Activated T-cell treated with anti-CD3 and anti-CD28 coated beads for 48 hours (primary cell): ENCODE measurements at regions not wholly inside any gene's neighbourhood (a gene's known extent, or its start where the extent isn't known, plus 50 kb on each side); places are given as distances from the start of the nearest gene placed in this dataset.
"Not testable (repeated sequence)": the region's sequence is repeated elsewhere in the genome, so short reads cannot be mapped to it uniquely, and the experiment has no call there.

ENCODE experiments used
- DNase-seq: peaks from one replicate; pipeline ENCODE4 v3.0.0-alpha.2; 2020; ENCODE audit warnings: low read depth

DNA sequence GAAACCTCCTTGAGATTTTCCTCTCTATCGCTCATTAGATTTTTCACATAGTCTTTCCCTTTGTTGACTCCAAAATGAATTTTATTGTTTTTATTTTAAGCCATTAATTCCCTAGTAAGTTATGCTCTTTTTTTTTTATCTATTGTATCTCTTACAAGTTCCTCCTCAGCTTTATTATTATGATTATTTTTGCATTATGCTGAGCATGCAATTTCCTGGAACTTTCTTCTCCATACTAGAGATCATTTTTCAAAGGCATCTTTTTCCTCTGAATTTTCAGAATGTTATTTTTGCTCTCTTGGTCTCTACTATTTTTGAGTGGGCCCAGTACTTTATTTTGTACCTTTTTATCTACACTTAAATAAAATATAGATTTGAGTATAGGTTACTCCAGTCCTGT lies 376.6 kb upstream of the SEMA6A start:
- no peak for DNase-seq

DNA sequence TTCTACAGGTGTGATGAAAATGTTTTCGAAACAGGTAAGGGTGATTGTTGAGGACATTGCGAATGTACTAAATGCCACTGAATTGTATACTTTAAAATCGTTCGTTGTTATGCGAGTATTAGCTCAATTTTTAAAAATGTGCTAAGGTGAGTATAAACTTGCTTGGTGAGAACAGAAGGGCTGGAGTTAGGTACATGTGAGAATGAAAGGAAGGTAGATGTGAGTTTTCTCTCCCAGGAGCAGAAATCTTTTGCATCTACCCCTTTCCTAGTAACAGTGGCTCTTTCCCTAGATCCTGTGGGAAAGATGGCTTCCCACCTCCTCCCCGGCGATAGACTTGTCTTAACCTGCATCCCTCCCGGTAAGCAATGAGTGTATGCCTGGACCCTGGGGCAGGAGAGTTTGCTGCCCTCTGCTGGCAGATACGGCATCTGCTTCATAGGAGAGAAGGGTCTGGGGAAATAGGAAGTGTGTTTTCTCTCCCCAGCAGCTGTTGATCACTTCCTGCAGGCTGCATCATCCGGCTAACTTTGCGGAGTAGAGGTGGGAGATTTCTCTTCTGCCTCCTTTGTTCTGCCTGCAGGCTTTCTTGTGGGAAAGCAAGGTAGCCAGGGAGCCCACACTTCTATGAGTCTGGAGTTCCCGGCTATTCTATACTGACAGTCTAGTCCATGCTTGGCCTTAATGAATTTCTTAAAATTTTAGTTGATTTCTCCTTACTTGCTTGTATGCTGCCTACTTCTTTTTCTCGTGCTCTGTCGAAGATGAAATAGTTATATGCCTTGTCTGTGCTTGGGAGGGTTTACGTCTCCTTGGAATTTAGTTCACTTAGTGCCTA lies 373.3 kb upstream of the SEMA6A start:
- DNase-seq, result peak; percentile 47

DNA sequence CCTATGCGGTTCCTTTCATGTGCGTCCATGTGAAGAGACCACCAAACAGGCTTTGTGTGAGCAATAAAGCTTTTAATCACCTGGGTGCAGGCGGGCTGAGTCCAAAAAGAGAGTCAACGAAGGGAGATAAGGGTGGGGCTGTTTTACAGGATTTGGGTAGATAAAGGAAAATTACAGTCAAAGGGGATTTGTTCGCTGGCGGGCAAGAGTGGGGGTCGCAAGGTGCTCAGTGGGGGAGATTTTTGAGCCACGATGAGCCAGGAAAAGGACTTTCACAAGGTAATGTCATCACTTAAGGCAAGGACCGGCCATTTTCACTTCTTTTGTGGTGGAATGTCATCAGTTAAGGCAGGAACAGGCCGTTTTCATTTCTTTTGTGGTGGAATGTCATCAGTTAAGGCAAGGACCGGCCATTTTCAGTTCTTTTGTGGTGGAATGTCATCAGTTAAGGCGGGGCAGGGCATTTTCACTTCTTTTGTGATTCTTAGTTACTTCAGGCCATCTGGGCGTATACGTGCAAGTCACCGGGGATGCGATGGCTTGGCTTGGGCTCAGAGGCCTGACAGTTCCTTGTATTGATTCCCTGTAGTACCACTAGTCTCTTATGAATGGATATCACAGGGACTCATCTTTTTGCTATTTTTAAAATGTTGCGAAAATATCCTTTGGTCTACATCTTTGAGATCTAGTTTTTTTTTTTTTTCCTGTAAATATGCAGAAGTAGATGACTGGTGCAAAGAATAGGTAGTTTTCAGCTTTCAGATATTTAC lies 371.2 kb upstream of the SEMA6A start:
- DNase-seq, result not testable (repeated sequence)

DNA sequence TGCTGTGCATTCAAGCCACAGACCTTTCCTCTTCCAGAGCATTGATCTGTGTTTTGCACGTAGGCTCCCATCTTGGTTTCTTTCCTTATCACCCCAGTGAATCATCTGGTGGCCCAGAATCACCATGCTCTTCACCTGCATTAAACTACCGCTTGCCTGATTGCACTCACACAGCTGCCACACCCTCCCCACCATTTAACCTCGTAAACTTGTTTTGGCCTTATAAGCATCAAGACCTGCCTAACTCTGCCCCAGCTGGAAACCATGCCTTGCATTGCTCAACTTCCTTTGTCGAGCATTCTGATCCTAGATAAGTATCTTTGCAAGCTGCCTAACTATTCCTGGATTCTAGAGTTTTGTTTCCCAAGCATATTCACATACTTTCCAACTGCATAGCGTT lies 369.6 kb upstream of the SEMA6A start:
- DNase-seq, result no peak

DNA sequence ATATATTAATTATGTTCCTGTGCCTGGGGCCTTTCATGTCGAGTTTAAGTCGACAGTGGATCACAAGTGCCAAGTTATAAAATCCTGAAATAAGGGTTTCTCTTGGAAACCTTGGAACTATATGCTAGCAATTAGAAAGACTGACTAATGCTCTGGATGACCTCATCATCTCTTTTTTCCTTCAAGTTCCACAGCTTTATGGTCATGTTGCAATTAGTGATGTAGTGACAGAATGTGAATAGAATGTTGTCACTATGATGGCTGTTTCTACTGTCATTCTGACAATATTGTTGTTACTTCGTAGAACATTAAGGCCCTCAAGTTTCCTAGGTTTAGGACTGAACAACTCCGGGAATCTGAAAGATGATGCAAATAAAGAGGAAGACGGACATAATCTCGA lies 368.0 kb upstream of the SEMA6A start:
- DNase-seq, result no peak

DNA sequence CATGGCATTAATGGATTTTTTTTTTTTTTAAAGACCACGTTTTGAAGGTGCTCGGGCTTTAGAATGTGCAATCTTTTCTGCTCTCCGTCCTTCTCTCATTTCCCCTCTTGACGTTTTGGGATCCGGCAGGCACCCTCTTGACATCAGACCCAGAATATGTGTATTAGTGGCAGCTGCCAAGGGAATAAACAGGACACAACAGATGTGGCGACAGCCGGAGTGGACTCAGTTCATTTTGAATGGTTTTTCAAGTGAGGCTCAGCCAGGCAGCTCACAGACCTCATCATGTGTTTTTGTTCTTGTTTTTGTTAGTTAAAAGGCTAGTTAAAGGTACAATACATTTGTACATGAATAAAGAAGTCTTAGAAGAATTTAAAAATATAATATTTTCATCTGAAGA lies 365.0 kb upstream of the SEMA6A start:
- no peak for DNase-seq

DNA sequence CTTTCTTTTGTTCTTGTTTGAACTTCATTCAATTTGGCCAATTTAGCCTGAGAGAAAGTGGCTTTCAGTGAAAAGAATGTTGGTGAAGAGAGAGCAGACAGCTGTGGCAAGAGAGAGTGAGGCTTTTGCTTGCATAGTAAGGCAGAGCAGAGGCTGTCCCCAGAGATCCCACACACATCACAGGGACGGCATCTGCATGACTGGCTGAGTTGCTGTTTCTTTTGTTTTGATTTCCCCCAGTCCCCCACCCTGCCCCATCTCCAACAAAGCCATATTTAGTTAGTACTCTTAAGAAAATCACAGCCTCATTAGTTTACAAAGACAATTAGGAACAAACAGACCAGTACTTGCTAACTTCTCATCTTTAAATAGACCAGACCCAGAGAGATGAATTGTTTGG lies 363.9 kb upstream of the SEMA6A start:
- no peak for DNase-seq

DNA sequence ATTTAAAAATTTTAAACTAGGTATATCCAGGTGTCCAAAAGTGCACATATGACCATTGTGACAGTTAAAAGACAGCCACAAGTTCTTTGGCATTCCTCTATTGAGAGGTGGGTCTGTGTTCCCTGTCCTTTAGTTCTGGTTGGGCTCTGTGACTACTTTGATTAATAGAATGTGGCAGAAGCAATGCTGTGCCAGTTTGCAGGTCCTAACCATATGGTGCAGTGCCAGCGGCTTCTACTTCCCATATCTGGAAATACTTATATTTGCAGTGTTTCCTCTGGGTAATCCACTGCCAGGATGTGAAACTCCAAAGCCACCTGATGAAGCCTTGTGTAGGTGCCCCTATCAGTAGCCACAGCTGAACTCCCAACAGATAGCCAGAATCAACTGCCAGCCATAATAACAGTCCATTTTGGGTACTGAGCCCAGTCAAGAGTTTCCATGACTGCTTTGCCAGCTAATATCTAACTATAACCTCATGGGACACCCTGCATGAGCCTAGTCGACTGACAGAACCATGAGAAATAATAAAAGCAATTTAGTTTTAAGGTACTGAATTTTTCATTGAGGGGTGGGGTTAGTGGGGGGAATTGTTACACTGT lies 361.0 kb upstream of the SEMA6A start:
- no peak for DNase-seq

DNA sequence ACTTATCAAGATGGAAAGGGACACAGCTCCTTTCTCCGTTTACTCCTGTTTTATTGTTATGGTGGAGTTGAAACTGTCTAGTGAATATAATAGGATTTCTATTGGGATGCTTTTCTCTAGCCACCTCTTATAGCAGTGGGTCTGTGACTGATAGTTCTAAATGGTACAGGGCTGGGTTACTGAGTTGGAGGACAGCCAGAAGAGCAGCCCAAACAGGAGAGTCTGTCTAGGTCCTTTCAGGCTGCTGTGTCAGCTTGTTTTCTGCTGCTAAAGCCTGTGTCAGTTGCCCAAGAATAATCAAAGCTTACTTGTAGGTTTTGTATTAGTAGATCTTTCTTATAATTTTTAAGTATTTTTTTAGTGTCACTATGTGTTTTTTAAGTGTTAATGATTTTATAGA lies 356.0 kb upstream of the SEMA6A start:
- DNase-seq, result no peak

DNA sequence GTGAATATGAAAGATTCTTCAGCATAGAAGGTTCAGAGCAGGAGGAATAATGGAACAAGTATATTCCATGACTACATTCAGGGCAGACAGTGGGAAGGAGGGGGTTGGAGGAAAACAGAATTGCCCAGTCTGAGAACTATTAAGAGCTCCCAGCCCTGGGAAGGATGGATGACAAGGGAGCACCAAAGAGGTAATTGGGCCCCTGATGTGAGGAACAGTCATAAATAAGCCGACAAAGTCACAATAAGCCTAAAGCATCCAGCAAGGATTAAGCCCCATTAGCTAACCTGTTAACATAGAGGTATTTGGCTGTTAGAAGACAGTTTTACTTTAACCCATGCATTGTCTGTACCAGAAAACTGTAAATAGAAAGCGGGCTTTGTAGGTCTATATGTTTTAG lies 348.7 kb upstream of the SEMA6A start:
- DNase-seq, result no peak

DNA sequence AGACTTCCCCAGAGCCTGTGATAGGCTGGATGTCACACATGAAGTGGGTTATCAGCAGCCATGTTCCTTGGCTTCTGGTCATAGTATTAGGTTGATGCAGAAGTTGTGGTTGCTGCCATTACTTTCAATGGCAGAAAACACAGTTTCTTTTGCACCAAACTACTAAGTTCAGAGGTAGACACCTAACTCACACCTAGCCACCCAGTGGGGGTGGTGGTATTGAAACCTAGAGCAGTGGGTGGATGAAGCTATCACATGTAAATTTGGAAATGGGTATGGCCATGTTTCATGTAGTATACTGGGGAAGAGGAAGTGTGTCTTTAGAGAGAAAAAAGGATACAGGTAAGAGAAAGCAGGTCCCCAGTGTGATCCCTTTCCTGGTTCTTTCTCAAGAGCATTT lies 347.9 kb upstream of the SEMA6A start:
- no peak for DNase-seq

DNA sequence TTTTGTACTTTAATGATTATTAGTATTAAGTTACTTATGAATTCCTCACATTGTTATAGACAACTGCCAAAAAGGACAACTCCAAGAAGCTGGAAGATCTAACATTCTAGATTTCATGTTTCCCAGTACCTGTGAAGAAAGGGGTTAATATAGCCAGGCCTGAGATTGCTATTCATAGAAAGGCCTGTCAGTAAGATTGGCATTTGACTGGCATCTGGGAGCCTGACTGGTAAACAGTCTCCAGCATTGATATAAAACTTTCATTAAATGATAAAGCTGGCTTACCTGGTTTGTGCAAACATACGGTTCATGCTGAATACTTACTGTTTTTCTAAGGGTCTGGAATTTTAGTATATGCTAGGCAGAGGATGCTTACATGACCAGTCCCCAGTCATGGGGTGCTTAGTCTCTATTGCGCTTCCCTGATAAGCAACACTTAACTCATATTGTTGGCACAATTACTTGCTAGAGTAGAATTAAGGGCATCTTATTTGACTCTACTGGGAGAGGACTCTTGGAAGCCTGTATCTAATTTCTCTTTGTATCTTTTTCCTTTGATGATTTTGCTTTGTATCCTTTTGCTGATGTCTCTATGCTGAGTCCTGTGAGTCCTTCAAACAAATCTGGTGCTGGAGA lies 340.4 kb upstream of the SEMA6A start:
- DNase-seq, result no peak

DNA sequence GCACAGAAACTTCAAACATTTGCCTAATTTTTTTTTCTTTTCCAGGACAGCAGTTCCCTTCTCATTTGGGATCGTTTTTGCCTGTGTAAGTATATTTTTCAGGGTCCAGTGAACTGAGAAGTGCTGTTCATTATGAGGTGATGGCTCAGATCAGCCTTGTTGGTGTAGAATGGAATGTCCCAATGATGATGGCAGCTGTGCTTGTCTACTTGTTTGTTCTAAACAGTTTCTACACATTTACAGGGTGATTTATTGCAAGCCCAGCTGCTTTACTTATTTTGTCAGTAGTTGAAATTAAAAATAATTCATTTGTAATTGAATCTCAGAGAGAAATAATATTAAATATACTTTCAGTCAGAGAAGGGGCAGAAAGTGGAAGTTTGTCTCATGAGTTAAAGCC lies 337.6 kb upstream of the SEMA6A start:
- DNase-seq, result no peak

DNA sequence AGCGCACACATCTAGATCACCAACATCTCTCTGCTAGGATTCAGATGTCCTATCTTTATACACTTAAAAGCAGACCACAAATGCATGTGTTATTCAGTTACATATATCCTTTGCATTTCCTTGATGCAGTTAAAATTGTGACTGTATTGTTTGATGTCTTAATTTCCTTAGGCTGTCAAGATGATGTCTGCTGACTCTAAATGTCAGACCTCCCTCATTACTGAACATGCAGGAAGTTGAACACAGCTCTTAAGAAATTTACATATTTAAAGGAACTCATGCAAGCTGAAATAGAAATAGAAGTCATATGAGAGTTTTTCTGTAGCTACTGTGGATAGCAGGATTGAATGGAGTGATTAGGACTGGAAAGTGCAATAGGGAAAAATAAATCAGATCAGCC lies 336.5 kb upstream of the SEMA6A start:
- no peak for DNase-seq

DNA sequence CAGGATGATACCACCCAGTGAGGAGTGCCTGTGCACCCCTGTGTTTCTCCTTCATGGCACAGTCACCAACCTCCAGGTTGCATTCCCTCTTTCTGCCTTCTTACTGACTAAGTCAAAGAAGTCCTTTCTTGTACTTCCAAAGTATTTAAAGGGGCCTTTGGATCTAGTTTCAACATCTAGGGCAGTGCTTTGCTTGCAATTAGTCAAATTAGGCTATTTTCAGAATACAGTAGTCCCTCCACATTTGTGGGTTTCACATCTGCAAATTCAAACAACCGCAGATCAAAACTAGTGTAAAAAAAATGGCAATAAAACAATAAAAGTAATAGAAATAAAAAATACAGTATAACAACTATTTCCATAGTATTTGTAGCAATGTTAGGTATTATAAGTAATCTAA lies 333.9 kb upstream of the SEMA6A start:
- DNase-seq, result no peak

DNA sequence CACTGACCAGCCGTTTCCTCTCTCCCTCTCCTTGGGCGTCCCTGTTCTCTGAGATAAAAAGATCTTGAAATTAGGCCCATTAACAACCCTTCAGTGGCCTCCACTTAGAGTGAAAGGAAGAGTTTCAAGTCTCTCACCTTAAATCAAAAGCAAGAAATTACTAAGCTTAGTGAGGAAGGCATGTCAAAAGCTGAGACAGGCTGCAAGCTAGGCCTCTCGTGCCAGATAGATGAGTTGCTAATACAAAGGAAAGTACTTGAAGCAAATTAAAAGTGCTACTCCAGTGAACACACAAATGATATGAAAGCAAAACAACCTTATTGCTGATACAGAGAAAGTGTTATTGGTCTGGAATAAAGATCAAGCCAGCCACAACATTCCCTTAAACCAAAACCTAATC lies 331.3 kb upstream of the SEMA6A start:
- no peak for DNase-seq

DNA sequence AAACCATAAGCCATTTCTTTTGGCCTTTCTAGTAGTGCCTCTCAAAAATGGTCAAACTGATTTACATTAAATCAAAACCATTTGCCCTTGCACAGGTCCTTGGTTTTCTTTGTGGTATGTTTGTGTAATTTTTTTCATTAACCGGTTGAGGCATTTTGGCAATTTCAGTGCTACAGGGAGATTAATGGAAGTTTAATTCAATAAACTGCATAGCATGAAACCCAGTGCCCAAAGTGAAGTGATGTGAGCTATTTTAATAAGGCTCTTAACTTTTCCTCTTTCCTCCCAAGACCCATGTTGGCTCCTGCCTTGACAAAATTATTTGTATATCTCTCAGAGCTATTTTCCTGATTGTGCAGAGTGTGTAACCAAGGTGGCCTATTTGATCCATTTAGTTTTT lies 326.2 kb upstream of the SEMA6A start:
- no peak for DNase-seq

DNA sequence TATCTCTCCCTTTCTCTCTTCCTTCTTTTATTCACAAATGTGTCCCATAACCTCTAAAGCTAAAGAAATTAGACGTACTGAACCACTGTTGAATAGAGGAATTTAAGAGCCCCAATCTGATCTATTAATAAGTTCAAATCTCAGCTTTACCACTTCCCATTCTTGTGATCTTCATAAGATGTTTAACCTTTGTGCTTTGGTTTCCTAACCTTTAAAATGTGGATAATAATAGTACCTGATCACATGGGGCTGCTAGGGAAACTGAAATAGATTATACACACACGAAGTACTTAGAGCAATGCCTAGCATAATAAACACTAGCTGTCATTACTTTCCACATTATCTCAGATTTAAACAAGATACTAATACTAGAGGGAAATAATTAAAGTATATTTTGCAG lies 324.3 kb upstream of the SEMA6A start:
- no peak for DNase-seq

DNA sequence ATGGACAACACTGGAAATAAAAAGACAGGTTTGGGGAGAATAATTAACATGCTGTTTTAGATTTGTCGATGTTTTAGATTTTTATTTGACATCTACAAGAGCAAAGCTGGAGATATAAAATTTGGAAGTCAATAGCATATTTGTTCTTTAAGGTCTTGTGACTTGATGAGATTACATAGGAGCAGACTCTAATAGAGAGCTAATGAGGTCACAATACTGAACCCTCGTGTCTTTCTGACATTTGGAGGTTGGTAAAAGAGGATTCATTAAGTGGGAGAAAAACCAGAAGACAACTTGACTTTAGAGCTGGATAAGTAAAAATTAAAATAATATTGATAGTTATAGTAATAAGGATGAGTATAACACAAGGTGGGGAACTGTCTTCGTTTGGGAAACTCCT lies 322.7 kb upstream of the SEMA6A start:
- no peak for DNase-seq

DNA sequence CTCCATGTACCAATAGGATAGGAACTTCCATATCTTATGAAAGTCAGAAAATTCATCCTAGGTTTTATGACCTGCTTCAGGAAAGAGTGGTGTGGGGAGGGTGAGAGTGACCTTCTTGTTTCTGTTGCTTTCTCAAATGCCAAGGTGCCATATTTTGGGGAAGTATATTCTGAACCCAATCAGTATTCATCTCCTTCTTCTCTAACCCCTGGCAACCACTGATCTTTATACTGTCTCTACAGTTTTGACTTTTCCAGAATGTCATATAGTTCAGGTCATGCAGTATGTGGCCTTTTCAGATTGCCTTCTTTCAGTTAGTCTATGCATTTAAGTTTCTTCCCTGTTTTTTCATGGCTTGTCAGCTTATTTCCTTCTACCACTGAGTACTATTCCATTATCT lies 321.4 kb upstream of the SEMA6A start:
- no peak for DNase-seq

DNA sequence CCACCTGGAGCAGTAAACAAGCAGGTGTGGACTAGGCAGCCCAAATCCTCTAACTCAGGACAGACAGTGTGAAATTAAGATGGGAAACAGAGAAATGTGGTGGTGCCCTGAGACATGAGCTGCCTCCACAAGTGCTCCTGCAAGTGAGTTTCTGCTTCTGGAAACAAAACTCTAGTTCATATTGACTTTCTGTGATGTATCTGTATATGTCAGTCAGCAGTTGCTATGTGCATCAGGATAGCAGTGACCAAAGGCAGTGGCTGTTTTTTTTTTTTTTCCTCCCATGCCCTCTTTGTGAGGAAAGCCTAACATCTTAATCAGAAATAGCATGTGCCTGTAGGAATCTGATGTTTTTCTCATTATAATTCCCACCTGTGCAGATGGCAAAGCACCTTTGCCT lies 318.4 kb upstream of the SEMA6A start:
- DNase-seq, result no peak

DNA sequence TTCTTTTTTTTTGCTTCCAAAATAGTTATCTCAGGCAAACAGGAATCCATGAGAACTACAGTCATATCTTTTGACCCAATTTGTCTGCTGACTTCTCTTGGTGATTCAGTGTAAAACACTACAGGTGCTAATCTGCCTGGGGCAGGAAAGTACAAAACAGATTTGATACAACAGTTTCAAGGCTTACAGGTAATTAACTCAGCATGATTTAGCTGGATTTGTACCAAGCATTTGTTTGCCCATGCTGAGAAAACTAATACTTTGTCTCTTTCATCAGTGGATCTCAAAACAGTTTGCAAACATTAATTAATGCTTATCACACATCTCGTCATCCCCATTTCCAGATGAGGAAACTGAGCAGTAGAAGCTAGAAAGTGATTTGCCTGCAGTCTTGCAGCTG lies 312.5 kb upstream of the SEMA6A start:
- DNase-seq, result no peak

DNA sequence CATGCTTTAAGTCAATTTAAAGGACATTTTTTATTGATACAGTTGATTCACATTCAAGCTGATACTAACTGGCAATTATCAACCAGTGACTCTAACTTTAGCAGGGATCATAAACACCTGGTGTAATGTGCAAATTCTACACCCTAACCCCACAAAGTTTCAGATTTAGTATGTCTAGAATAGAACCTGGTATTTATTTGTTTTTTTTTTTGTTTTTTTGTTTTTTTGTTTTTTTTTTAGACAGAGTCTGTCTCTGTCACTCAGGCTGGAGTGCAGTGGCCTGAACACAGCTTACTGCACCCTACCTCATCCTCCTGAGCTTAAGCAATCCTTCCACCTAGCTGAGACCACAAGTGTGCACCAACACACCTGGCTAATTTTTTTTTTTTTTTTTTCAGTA lies 311.2 kb upstream of the SEMA6A start:
- DNase-seq, result no peak
